Coronary artery (tissue), 2 donors: ENCODE measurements at regions not wholly inside any gene's neighbourhood (a gene's known extent, or its start where the extent isn't known, plus 50 kb on each side); places are given as distances from the start of the nearest gene placed in this dataset.
"Not testable (repeated sequence)": the region's sequence is repeated elsewhere in the genome, so short reads cannot be mapped to it uniquely, and the experiment has no call there.

ENCODE experiments used
- DNase-seq: peaks from one replicate; pipeline ENCODE4 v3.0.0-alpha.2; 2017; ENCODE audit warnings: low spot score
- H3K27ac ChIP-seq, 2 donors: fragments of 200-600 bp; sonication (generic); one replicate each; pipeline ENCODE4 v1.5.1; 2016 to 2019
- H3K4me3 ChIP-seq: fragments of 200-600 bp; sonication (generic); 2 replicates; pipeline ENCODE4 v1.5.1; 2016; ENCODE audit warnings: mild to moderate bottlenecking, moderate library complexity
- TF ChIP-seq, protein P1 (sequence below): fragments of 200-600 bp; sonication (generic); IDR thresholded peaks from one replicate; pipeline ENCODE4 v1.5.1; 2019; ENCODE audit warnings: antibody characterized with exemption

- TF ChIP-seq, protein P1, sequence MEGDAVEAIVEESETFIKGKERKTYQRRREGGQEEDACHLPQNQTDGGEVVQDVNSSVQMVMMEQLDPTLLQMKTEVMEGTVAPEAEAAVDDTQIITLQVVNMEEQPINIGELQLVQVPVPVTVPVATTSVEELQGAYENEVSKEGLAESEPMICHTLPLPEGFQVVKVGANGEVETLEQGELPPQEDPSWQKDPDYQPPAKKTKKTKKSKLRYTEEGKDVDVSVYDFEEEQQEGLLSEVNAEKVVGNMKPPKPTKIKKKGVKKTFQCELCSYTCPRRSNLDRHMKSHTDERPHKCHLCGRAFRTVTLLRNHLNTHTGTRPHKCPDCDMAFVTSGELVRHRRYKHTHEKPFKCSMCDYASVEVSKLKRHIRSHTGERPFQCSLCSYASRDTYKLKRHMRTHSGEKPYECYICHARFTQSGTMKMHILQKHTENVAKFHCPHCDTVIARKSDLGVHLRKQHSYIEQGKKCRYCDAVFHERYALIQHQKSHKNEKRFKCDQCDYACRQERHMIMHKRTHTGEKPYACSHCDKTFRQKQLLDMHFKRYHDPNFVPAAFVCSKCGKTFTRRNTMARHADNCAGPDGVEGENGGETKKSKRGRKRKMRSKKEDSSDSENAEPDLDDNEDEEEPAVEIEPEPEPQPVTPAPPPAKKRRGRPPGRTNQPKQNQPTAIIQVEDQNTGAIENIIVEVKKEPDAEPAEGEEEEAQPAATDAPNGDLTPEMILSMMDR = no peak
- Histone ChIP-seq H3K4me3 (no peak overlapping the region), H3K27ac (no peak overlapping the region)
- no peak for DNase-seq
These were observed 68.8 kb upstream of the BLTP1 start for GRCh38 chr4:122083351-122083750.

GRCh38 chr4:122082661-122083060 is 69.5 kb upstream of the BLTP1 start:
- Histone ChIP-seq H3K27ac (no peak overlapping the region), H3K4me3 (no peak overlapping the region)
- DNase-seq = no peak
- TF ChIP-seq, protein P1 = no peak

DNA sequence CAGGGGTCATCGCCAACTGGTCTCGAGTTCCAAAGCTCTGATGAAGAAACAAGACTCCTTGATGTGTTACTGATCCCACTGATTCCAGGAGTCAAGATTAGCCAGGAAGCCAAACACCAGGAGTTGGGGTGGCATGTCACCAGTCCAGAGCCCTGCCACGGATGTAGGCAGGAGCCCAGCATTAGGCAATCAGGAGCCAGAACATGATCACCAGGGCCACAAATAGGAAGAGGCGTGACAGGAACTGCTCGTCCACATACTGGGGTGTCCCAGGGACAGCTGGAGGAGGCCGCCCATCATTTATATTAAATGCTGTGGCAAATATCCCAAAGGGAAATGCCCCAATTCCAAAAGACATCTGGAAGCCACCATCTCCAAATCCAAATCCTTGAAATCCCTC is 74.5 kb upstream of the BLTP1 start:
- DNase-seq, H3K4me3 ChIP-seq, H3K27ac ChIP-seq: not testable (repeated sequence)

DNA sequence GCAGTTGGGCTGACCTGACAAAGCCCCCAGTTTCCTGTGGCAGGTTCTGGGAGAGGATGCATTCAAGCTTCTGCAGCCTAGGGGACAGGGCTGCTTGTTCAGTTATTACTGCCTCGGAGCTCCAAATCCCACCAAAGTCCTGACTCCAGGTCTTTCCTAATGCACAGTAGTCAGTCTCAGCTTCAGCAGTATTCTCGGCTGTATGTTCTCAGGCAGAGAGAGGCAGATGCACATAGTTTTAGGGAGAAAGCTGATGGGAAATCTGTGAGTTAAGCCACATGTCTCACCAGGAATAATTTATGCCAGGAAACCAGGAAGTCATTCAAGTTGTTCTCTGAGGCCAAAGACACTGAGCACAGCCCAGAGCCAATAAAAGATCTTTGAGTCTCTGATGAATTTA is 75.3 kb upstream of the BLTP1 start:
- not testable (repeated sequence) for DNase-seq, H3K4me3 ChIP-seq, H3K27ac ChIP-seq

GRCh38 chr4:122073615-122074014 is 78.5 kb upstream of the BLTP1 start:
- DNase-seq = no peak
- H3K27ac ChIP-seq = no peak overlapping the region
- TF ChIP-seq, protein P1 = no peak
- no peak overlapping the region for H3K4me3 ChIP-seq

GRCh38 chr4:122065915-122066314 is 86.2 kb upstream of the BLTP1 start:
- DNase-seq = no peak

GRCh38 chr4:122065149-122065548 is 87.0 kb upstream of the BLTP1 start:
- TF ChIP-seq, protein P1 = no peak
- no peak for DNase-seq
- H3K4me3 ChIP-seq = no peak overlapping the region
- no peak overlapping the region for H3K27ac ChIP-seq

More at GRCh38 chr4:122065915-122066314, 86.2 kb upstream of the BLTP1 start:
- Histone ChIP-seq H3K4me3 (no peak overlapping the region), H3K27ac (no peak overlapping the region)
- TF ChIP-seq, protein P1 = no peak

- H3K4me3 ChIP-seq = no peak overlapping the region
- TF ChIP-seq, protein P1 = no peak
- DNase-seq = no peak
- no peak overlapping the region for H3K27ac ChIP-seq
These were observed 98.9 kb upstream of the BLTP1 start for GRCh38 chr4:122053186-122053585.
